WTC11 (cell line): ENCODE measurements at regions not wholly inside any gene's neighbourhood (a gene's known extent, or its start where the extent isn't known, plus 50 kb on each side); places are given as distances from the start of the nearest gene placed in this dataset.

Experiments used
- ATAC-seq: fragments of 200-7000 bp; cut with Tn5 transposase; 2 replicates; pipeline ENCODE4 v1.10.0; 2021; ENCODE audit warnings: mild to moderate bottlenecking, moderate library complexity
- CTCF ChIA-PET: fragments of 300-600 bp; sonication (Branson Sonifier 250); formaldehyde crosslinking; loops from one replicate; lab custom pipeline; 2021; ENCODE audit warnings: antibody characterized with exemption; lab: Charles Lee
- POLR2A ChIA-PET: fragments of 350-600 bp; sonication (Branson Sonifier 250); formaldehyde crosslinking; loops from one replicate; lab custom pipeline; 2021; ENCODE audit warnings: antibody characterized with exemption; lab: Charles Lee
- DNase-seq: peaks from one replicate; pipeline ENCODE4 v3.0.0; 2021; ENCODE audit warnings: low spot score
- H3K27ac Mint-ChIP-seq: 2 replicates; pipeline ENCODE4 v1.8.0; 2021; ENCODE audit warnings: mixed read lengths
- H3K27me3 Mint-ChIP-seq: 2 replicates; pipeline ENCODE4 v1.8.0; 2021; ENCODE audit warnings: low read depth, mild to moderate bottlenecking, moderate library complexity, mixed read lengths
- H3K36me3 Mint-ChIP-seq: 2 replicates; pipeline ENCODE4 v1.8.0; 2021; ENCODE audit warnings: mixed read lengths
- H3K4me1 Mint-ChIP-seq: 2 replicates; pipeline ENCODE4 v1.8.0; 2022; ENCODE audit warnings: mixed read lengths
- H3K4me3 Mint-ChIP-seq: 2 replicates; pipeline ENCODE4 v1.8.0; 2021; ENCODE audit warnings: mild to moderate bottlenecking, moderate library complexity, mixed read lengths
- H3K9me3 Mint-ChIP-seq: 2 replicates; pipeline ENCODE4 v1.8.0; 2021; ENCODE audit warnings: mixed read lengths
- CBFB ChIP-seq: sonication (generic); formaldehyde crosslinking; IDR thresholded peaks from 2 replicates; pipeline ENCODE4 v1.8.1; 2022; ENCODE audit warnings: mild to moderate bottlenecking, low read depth, missing genetic modification reagents
- CREM ChIP-seq: sonication (generic); formaldehyde crosslinking; IDR thresholded peaks from 2 replicates; pipeline ENCODE4 v1.8.1; 2022; ENCODE audit warnings: mild to moderate bottlenecking, missing genetic modification reagents, moderate library complexity
- IRF2 ChIP-seq: sonication (generic); formaldehyde crosslinking; IDR thresholded peaks from 2 replicates; pipeline ENCODE4 v1.8.0; 2022; ENCODE audit warnings: low read depth, missing genetic modification reagents, borderline replicate concordance
- RELA ChIP-seq: sonication (generic); formaldehyde crosslinking; IDR thresholded peaks from 2 replicates; pipeline ENCODE4 v1.8.1; 2022; ENCODE audit warnings: missing genetic modification reagents, mild to moderate bottlenecking, borderline replicate concordance
- RORB ChIP-seq: fragments of 250-450 bp; sonication (Bioruptor Pico); IDR thresholded peaks from 2 replicates; pipeline ENCODE4 v1.9.0; 2021; ENCODE audit warnings: mild to moderate bottlenecking
- SMAD3 ChIP-seq: sonication (generic); formaldehyde crosslinking; IDR thresholded peaks from 2 replicates; pipeline ENCODE4 v1.8.0; 2022; ENCODE audit warnings: missing genetic modification reagents, mild to moderate bottlenecking, borderline replicate concordance
- TCF7 ChIP-seq: sonication (generic); formaldehyde crosslinking; IDR thresholded peaks from 2 replicates; pipeline ENCODE4 v1.8.0; 2022; ENCODE audit warnings: mild to moderate bottlenecking, low read depth, missing genetic modification reagents, moderate library complexity
- ZNF396 ChIP-seq: fragments of 250-450 bp; sonication (Bioruptor Pico); IDR thresholded peaks from 2 replicates; pipeline ENCODE4 v1.8.0; 2021; ENCODE audit warnings: mild to moderate bottlenecking, moderate library complexity, borderline replicate concordance
- TF ChIP-seq, protein P1 (sequence below): fragments of 250-450 bp; sonication (Bioruptor Pico); IDR thresholded peaks from 2 replicates; pipeline ENCODE4 v1.9.0; 2021; ENCODE audit warnings: mild to moderate bottlenecking, borderline replicate concordance
- TF ChIP-seq, protein P2 (sequence below): fragments of 250-450 bp; sonication (Bioruptor Pico); IDR thresholded peaks from 2 replicates; pipeline ENCODE4 v1.9.0; 2021; ENCODE audit warnings: mild to moderate bottlenecking
- TF ChIP-seq, protein P3 (sequence below): sonication (generic); formaldehyde crosslinking; IDR thresholded peaks from 2 replicates; pipeline ENCODE4 v1.8.0; 2022; ENCODE audit warnings: mild to moderate bottlenecking, missing genetic modification reagents
- TF ChIP-seq, protein P4 (sequence below): sonication (generic); formaldehyde crosslinking; IDR thresholded peaks from 2 replicates; pipeline ENCODE4 v1.8.1; 2023; ENCODE audit warnings: mild to moderate bottlenecking, missing genetic modification reagents
- TF ChIP-seq, protein P5 (sequence below): sonication (generic); formaldehyde crosslinking; IDR thresholded peaks from 2 replicates; pipeline ENCODE4 v1.8.1; 2023; ENCODE audit warnings: mild to moderate bottlenecking, missing genetic modification reagents, moderate library complexity
- TF ChIP-seq, protein P6 (sequence below): fragments of 250-450 bp; sonication (Bioruptor Pico); IDR thresholded peaks from 2 replicates; pipeline ENCODE4 v1.9.0; 2021; ENCODE audit warnings: mild to moderate bottlenecking
- TF ChIP-seq, protein P7 (sequence below): sonication (generic); formaldehyde crosslinking; IDR thresholded peaks from 2 replicates; pipeline ENCODE4 v1.8.1; 2022; ENCODE audit warnings: mild to moderate bottlenecking, moderate library complexity, missing genetic modification reagents
- TF ChIP-seq, protein P8 (sequence below): sonication (generic); formaldehyde crosslinking; IDR thresholded peaks from 2 replicates; pipeline ENCODE4 v1.8.1; 2022; ENCODE audit warnings: mild to moderate bottlenecking, missing genetic modification reagents, moderate library complexity, borderline replicate concordance
- TF ChIP-seq, protein P9 (sequence below): sonication (generic); formaldehyde crosslinking; conservative IDR thresholded peaks from 2 replicates; pipeline ENCODE4 v1.8.1; 2022; ENCODE audit warnings: mild to moderate bottlenecking, missing genetic modification reagents

DNA sequence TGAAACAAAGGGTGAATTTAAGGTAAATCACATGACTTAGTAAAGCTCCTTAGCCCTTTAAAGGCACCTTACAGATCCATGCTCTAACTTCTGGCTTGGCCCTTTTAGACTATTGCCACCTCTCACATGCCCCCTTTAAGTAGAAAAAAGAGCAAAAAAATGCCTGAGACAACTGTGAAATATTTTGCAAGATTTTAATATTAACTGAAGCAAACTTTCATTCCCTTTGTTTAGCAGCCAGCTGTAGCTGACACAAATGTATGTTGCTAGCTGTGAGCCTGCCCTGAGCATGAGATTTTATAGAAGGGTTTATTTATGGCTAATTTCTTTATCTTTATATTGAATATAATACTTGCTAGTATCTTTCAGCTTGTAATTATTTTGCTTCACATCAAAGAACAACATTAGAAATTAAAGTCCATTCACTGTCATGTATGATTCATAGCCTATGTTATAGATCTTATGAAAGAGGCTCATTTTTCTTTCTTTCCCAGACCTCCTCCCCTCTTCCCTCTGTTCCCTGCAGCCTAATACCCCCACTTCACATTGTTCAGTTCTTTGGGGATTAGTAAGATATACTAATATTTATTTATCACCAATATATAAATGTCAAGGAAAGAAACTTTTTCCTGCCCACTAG lies 637.2 kb upstream of the ZEB2 start (continued):
- TF ChIP-seq, protein P1, sequence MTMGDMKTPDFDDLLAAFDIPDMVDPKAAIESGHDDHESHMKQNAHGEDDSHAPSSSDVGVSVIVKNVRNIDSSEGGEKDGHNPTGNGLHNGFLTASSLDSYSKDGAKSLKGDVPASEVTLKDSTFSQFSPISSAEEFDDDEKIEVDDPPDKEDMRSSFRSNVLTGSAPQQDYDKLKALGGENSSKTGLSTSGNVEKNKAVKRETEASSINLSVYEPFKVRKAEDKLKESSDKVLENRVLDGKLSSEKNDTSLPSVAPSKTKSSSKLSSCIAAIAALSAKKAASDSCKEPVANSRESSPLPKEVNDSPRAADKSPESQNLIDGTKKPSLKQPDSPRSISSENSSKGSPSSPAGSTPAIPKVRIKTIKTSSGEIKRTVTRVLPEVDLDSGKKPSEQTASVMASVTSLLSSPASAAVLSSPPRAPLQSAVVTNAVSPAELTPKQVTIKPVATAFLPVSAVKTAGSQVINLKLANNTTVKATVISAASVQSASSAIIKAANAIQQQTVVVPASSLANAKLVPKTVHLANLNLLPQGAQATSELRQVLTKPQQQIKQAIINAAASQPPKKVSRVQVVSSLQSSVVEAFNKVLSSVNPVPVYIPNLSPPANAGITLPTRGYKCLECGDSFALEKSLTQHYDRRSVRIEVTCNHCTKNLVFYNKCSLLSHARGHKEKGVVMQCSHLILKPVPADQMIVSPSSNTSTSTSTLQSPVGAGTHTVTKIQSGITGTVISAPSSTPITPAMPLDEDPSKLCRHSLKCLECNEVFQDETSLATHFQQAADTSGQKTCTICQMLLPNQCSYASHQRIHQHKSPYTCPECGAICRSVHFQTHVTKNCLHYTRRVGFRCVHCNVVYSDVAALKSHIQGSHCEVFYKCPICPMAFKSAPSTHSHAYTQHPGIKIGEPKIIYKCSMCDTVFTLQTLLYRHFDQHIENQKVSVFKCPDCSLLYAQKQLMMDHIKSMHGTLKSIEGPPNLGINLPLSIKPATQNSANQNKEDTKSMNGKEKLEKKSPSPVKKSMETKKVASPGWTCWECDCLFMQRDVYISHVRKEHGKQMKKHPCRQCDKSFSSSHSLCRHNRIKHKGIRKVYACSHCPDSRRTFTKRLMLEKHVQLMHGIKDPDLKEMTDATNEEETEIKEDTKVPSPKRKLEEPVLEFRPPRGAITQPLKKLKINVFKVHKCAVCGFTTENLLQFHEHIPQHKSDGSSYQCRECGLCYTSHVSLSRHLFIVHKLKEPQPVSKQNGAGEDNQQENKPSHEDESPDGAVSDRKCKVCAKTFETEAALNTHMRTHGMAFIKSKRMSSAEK = no peak
- TF ChIP-seq CBFB = no peak
- TF ChIP-seq, protein P2, sequence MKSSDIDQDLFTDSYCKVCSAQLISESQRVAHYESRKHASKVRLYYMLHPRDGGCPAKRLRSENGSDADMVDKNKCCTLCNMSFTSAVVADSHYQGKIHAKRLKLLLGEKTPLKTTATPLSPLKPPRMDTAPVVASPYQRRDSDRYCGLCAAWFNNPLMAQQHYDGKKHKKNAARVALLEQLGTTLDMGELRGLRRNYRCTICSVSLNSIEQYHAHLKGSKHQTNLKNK (CRISPR knock-in tag) = no peak

DNA sequence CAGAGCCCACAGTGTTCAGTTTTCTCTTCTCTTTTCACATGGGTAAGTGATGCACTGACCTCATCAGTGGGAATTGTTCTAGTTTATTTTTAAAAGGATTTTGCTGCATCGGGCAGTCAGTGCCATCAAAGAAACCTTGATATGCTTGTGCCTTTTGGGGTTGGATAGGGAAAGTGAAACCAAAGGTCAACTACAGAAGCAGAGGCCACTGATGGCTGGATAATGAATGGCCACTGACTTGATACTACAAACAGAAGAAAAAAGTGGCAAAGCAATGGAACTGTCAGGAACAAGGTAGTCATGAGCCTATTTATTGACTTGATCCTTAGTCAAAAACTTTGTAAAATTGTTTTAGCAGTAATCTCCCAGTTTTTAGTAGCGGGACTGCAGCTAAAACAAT lies 636.3 kb upstream of the ZEB2 start:
- ATAC-seq (no peak), DNase-seq (no peak)
- ChIA-PET CTCF (no interaction called here), POLR2A (no interaction called here)
- H3K27ac Mint-ChIP-seq = no peak overlapping the region
- no peak overlapping the region for H3K4me3 Mint-ChIP-seq
- H3K9me3 Mint-ChIP-seq = 0 out of 2 replicates have a peak, but pooled peaks cover 4% of the 10 kb centered on the region
- no peaks in the 10 kb centered on the region for H3K27me3 Mint-ChIP-seq
- TF ChIP-seq, protein P3, sequence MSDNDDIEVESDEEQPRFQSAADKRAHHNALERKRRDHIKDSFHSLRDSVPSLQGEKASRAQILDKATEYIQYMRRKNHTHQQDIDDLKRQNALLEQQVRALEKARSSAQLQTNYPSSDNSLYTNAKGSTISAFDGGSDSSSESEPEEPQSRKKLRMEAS (CRISPR knock-in tag) = no peak
- TF ChIP-seq, protein P4, sequence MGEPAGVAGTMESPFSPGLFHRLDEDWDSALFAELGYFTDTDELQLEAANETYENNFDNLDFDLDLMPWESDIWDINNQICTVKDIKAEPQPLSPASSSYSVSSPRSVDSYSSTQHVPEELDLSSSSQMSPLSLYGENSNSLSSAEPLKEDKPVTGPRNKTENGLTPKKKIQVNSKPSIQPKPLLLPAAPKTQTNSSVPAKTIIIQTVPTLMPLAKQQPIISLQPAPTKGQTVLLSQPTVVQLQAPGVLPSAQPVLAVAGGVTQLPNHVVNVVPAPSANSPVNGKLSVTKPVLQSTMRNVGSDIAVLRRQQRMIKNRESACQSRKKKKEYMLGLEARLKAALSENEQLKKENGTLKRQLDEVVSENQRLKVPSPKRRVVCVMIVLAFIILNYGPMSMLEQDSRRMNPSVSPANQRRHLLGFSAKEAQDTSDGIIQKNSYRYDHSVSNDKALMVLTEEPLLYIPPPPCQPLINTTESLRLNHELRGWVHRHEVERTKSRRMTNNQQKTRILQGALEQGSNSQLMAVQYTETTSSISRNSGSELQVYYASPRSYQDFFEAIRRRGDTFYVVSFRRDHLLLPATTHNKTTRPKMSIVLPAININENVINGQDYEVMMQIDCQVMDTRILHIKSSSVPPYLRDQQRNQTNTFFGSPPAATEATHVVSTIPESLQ (CRISPR knock-in tag) = no peak
- TF ChIP-seq, protein P5, sequence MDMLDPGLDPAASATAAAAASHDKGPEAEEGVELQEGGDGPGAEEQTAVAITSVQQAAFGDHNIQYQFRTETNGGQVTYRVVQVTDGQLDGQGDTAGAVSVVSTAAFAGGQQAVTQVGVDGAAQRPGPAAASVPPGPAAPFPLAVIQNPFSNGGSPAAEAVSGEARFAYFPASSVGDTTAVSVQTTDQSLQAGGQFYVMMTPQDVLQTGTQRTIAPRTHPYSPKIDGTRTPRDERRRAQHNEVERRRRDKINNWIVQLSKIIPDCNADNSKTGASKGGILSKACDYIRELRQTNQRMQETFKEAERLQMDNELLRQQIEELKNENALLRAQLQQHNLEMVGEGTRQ (CRISPR knock-in tag) = no peak
- TF ChIP-seq IRF2 (no peak), RORB (no peak), TCF7 (CRISPR knock-in tag) (no peak), RELA (CRISPR knock-in tag) (no peak), ZNF396 (no peak), SMAD3 (CRISPR knock-in tag) (no peak), CREM (CRISPR knock-in tag) (no peak)
- TF ChIP-seq, protein P6, sequence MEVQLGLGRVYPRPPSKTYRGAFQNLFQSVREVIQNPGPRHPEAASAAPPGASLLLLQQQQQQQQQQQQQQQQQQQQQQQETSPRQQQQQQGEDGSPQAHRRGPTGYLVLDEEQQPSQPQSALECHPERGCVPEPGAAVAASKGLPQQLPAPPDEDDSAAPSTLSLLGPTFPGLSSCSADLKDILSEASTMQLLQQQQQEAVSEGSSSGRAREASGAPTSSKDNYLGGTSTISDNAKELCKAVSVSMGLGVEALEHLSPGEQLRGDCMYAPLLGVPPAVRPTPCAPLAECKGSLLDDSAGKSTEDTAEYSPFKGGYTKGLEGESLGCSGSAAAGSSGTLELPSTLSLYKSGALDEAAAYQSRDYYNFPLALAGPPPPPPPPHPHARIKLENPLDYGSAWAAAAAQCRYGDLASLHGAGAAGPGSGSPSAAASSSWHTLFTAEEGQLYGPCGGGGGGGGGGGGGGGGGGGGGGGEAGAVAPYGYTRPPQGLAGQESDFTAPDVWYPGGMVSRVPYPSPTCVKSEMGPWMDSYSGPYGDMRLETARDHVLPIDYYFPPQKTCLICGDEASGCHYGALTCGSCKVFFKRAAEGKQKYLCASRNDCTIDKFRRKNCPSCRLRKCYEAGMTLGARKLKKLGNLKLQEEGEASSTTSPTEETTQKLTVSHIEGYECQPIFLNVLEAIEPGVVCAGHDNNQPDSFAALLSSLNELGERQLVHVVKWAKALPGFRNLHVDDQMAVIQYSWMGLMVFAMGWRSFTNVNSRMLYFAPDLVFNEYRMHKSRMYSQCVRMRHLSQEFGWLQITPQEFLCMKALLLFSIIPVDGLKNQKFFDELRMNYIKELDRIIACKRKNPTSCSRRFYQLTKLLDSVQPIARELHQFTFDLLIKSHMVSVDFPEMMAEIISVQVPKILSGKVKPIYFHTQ (CRISPR knock-in tag) = no peak
- TF ChIP-seq, protein P7, sequence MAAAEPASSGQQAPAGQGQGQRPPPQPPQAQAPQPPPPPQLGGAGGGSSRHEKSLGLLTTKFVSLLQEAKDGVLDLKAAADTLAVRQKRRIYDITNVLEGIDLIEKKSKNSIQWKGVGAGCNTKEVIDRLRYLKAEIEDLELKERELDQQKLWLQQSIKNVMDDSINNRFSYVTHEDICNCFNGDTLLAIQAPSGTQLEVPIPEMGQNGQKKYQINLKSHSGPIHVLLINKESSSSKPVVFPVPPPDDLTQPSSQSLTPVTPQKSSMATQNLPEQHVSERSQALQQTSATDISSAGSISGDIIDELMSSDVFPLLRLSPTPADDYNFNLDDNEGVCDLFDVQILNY (CRISPR knock-in tag) = no peak
- TF ChIP-seq, protein P8, sequence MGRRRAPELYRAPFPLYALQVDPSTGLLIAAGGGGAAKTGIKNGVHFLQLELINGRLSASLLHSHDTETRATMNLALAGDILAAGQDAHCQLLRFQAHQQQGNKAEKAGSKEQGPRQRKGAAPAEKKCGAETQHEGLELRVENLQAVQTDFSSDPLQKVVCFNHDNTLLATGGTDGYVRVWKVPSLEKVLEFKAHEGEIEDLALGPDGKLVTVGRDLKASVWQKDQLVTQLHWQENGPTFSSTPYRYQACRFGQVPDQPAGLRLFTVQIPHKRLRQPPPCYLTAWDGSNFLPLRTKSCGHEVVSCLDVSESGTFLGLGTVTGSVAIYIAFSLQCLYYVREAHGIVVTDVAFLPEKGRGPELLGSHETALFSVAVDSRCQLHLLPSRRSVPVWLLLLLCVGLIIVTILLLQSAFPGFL = no peak
- TF ChIP-seq, protein P9, sequence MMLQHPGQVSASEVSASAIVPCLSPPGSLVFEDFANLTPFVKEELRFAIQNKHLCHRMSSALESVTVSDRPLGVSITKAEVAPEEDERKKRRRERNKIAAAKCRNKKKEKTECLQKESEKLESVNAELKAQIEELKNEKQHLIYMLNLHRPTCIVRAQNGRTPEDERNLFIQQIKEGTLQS (CRISPR knock-in tag) = no peak
- H3K36me3 Mint-ChIP-seq = no peaks in the 10 kb centered on the region
- H3K4me1 Mint-ChIP-seq = no peaks in the 10 kb centered on the region
